ENCODE measurements at regions not wholly inside any gene's neighbourhood (a gene's known extent, or its start where the extent isn't known, plus 50 kb on each side); places are given as distances from the start of the nearest gene placed in this dataset.

GRCh38 chr3:66165660-66166059 is 55.1 kb upstream of the SLC25A26 start:
- DNase-seq, result no peak

- no peak for DNase-seq
Observed at GRCh38 chr3:66164155-66164554, 56.6 kb upstream of the SLC25A26 start.

- no peak for DNase-seq
Observed at GRCh38 chr3:66163222-66163621, 57.6 kb upstream of the SLC25A26 start.

- no peak for DNase-seq
Observed at GRCh38 chr3:66162766-66163165, 58.0 kb upstream of the SLC25A26 start.

GRCh38 chr3:66158933-66159683 is 61.7 kb upstream of the SLC25A26 start:
- no peak for DNase-seq

GRCh38 chr3:66154444-66154861 is 66.3 kb upstream of the SLC25A26 start:
- DNase-seq, result no peak

- DNase-seq, result no peak
Observed at GRCh38 chr3:66153481-66154443, 67.0 kb upstream of the SLC25A26 start.

- DNase-seq, result no peak
Observed at GRCh38 chr3:66152336-66152735, 68.5 kb upstream of the SLC25A26 start.

GRCh38 chr3:66150977-66151376 is 69.8 kb upstream of the SLC25A26 start:
- no peak for DNase-seq

GRCh38 chr3:66149269-66149668 is 71.5 kb upstream of the SLC25A26 start:
- DNase-seq, result no peak

- no peak for DNase-seq
Observed at GRCh38 chr3:66145408-66145733, 75.4 kb upstream of the SLC25A26 start.

- DNase-seq, result no peak
Observed at GRCh38 chr3:66144568-66145407, 76.0 kb upstream of the SLC25A26 start.

- no peak for DNase-seq
Observed at GRCh38 chr3:66142079-66142478, 78.7 kb upstream of the SLC25A26 start.

GRCh38 chr3:66140743-66141372 is 79.9 kb upstream of the SLC25A26 start:
- DNase-seq, result no peak

- DNase-seq, result no peak
Observed at GRCh38 chr3:66140106-66140505, 80.7 kb upstream of the SLC25A26 start.

GRCh38 chr3:66139415-66139814 is 81.4 kb upstream of the SLC25A26 start:
- no peak for DNase-seq

- DNase-seq, result peak; percentile 17
Observed at GRCh38 chr3:66138336-66139313, 82.2 kb upstream of the SLC25A26 start.

- no peak for DNase-seq
Observed at GRCh38 chr3:66136597-66136996, 84.2 kb upstream of the SLC25A26 start.

GRCh38 chr3:66133853-66134445 is 86.9 kb upstream of the SLC25A26 start:
- no peak for DNase-seq

- no peak for DNase-seq
Observed at GRCh38 chr3:66133050-66133757, 87.6 kb upstream of the SLC25A26 start.
